Keratinocyte (primary cell): ENCODE measurements at regions not wholly inside any gene's neighbourhood (a gene's known extent, or its start where the extent isn't known, plus 50 kb on each side); places are given as distances from the start of the nearest gene placed in this dataset.

Source experiments
- DNase-seq: peaks from one replicate; pipeline ENCODE4 v3.0.0-alpha.2; 2011; ENCODE audit warnings: low read depth, missing footprints, low spot score
- FAIRE-seq: peaks from 2 replicates; lab custom pipeline; 2011; peaks lifted over from hg19 to GRCh38; lab: Jason Lieb, UNC
- H2AFZ ChIP-seq: 2 replicates; pipeline ENCODE4 v1.6.0; 2012; ENCODE audit warnings: low read length, control low read depth, inconsistent platforms; ENCODE audit not compliant: control insufficient read depth
- H3K27ac ChIP-seq: 2 replicates; pipeline ENCODE4 v1.5.1; 2011; ENCODE audit warnings: low read length; ENCODE audit not compliant: control insufficient read depth, insufficient read depth
- H3K27me3 ChIP-seq: 3 replicates; pipeline ENCODE4 v1.6.0; 2011; ENCODE audit warnings: low read length; ENCODE audit not compliant: control insufficient read depth, insufficient read depth; ENCODE audit errors: extremely low read depth
- H3K36me3 ChIP-seq, 2 experiments: 2 replicates in 1 of 2; 3 replicates in 1 of 2; pipeline ENCODE4 v1.5.1; 2011; ENCODE audit warnings: low read length in 2 of 2, mild to moderate bottlenecking in 1 of 2; ENCODE audit not compliant: control insufficient read depth in 2 of 2, insufficient read depth in 2 of 2; ENCODE audit errors: extremely low read depth in 1 of 2
- H3K4me1 ChIP-seq: 3 replicates; pipeline ENCODE4 v1.5.1; 2011; ENCODE audit warnings: low read length; ENCODE audit not compliant: control insufficient read depth, insufficient read depth; ENCODE audit errors: extremely low read depth
- H3K4me2 ChIP-seq: 3 replicates; pipeline ENCODE4 v1.6.0; 2011; ENCODE audit warnings: low read depth, low read length; ENCODE audit not compliant: control insufficient read depth, insufficient read depth; ENCODE audit errors: extremely low read depth
- H3K4me3 ChIP-seq, 3 experiments: fragments of 200-600 bp in 1 of 3; sonication (generic) in 1 of 3; 2 replicates in 2 of 3; 3 replicates in 1 of 3; pipeline ENCODE4 v1.5.1; 2011 to 2016; ENCODE audit warnings: low read length in 3 of 3, mild to moderate bottlenecking in 3 of 3, control low read depth in 2 of 3, inconsistent platforms in 1 of 3, low read depth in 1 of 3, mixed read lengths in 1 of 3, mixed run types in 1 of 3, moderate library complexity in 1 of 3; ENCODE audit not compliant: control insufficient read depth in 2 of 3, insufficient read depth in 2 of 3; ENCODE audit errors: extremely low read depth in 1 of 3
- H3K79me2 ChIP-seq: 2 replicates; pipeline ENCODE4 v1.6.0; 2012; ENCODE audit warnings: low read length; ENCODE audit not compliant: control insufficient read depth, insufficient read depth
- H3K9ac ChIP-seq: 3 replicates; pipeline ENCODE4 v1.6.0; 2011; ENCODE audit warnings: low read length; ENCODE audit not compliant: control insufficient read depth, insufficient read depth; ENCODE audit errors: extremely low read depth
- H3K9me1 ChIP-seq: 3 replicates; pipeline ENCODE4 v1.6.0; 2011; ENCODE audit warnings: low read length; ENCODE audit not compliant: control insufficient read depth, insufficient read depth; ENCODE audit errors: extremely low read depth
- H3K9me3 ChIP-seq: 2 replicates; pipeline ENCODE4 v1.5.1; 2012; ENCODE audit warnings: low read depth, low read length; ENCODE audit not compliant: control insufficient read depth
- H4K20me1 ChIP-seq: 3 replicates; pipeline ENCODE4 v1.6.0; 2011; ENCODE audit warnings: low read length; ENCODE audit not compliant: control insufficient read depth, insufficient read depth; ENCODE audit errors: extremely low read depth
- CTCF ChIP-seq, 3 experiments: IDR thresholded peaks in 1 of 3; conservative IDR thresholded peaks in 1 of 3; optimal IDR thresholded peaks in 1 of 3; 2 replicates in 2 of 3; 3 replicates in 1 of 3; pipeline versions ENCODE3 to v1.5.1; 2011; ENCODE audit warnings: low read length in 3 of 3, mild to moderate bottlenecking in 3 of 3, moderate library complexity in 2 of 3, control low read depth in 1 of 3, inconsistent platforms in 1 of 3; ENCODE audit not compliant: insufficient read depth in 2 of 3; ENCODE audit errors: extremely low read depth in 1 of 3
- EZH2 ChIP-seq: IDR thresholded peaks from one replicate; pipeline ENCODE4 v1.6.1; 2012; ENCODE audit warnings: inconsistent platforms, mild to moderate bottlenecking, low read length, moderate library complexity
- dilution Hi-C: fragments of 300-500 bp; cut with MboI; formaldehyde crosslinking; loops from one replicate; pipeline ENCODE4 v1.7.0; 2020; ENCODE audit warnings: low sequenced_read_pairs; ENCODE audit not compliant: extremely low pct_ligation_motif_present

GRCh38 chr14:83433618-83434017, 1900.0 kb upstream of the SEL1L start:
- dilution Hi-C loops: no loop called here
- no peak overlapping the region for H3K27ac ChIP-seq
- FAIRE-seq: no peak
- H3K27me3 ChIP-seq: no peaks in the 10 kb centered on the region
- no peak overlapping the region for H3K4me3 ChIP-seq
- H3K79me2 ChIP-seq: no peaks in the 10 kb centered on the region
- no peaks in the 10 kb centered on the region for H4K20me1 ChIP-seq
- no peaks in the 10 kb centered on the region for H3K4me1 ChIP-seq
- H3K9ac ChIP-seq: no peak overlapping the region
- H3K9me3 ChIP-seq: no peaks in the 10 kb centered on the region
- no peaks in the 10 kb centered on the region for H3K36me3 ChIP-seq
- H3K4me2 ChIP-seq: no peak overlapping the region
- H3K9me1 ChIP-seq: no peaks in the 10 kb centered on the region
- no peak overlapping the region for H2AFZ ChIP-seq
- no peak for DNase-seq
- TF ChIP-seq EZH2 (no peak), CTCF (optimal IDR thresholded peaks at IDR 0.05 in 1 of 3, IDR thresholded peaks at IDR 0.05 in 1 of 3, conservative IDR thresholded peaks at IDR 0.05 in 1 of 3; ENCODE audit: extremely low read depth in 1 of 3, insufficient read depth in 2 of 3, low read length in 3 of 3) (no peak)

DNA sequence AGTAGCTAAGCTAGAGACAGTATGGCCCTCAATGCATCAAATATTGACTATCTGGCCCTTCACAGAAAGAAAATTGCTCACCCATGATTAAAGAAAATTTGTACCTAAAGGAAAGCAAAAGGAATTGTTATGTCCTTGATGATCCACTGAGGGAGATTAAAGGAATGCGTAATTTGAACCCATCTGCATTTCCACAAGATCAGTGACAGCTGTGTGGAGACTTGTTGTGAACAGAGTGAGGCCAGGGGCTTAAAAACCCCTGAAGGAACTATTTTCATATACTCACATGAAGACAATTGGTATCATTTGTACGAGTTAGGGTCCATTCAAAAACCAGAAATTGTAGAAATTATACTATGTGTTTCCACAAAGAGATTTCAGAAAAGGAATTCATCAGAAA, 1908.1 kb upstream of the SEL1L start:
- no peaks in the 10 kb centered on the region for H3K9me3 ChIP-seq
- no peak overlapping the region for H3K4me3 ChIP-seq
- no peak overlapping the region for H3K9ac ChIP-seq
- no peaks in the 10 kb centered on the region for H3K79me2 ChIP-seq
- no peak overlapping the region for H3K4me2 ChIP-seq
- dilution Hi-C loops: no loop called here
- no peak overlapping the region for H2AFZ ChIP-seq
- no peak for FAIRE-seq
- no peaks in the 10 kb centered on the region for H4K20me1 ChIP-seq
- no peaks in the 10 kb centered on the region for H3K9me1 ChIP-seq
- no peaks in the 10 kb centered on the region for H3K27me3 ChIP-seq
- H3K27ac ChIP-seq: no peak overlapping the region
- DNase-seq: no peak
- no peaks in the 10 kb centered on the region for H3K36me3 ChIP-seq
- TF ChIP-seq EZH2 (no peak), CTCF (optimal IDR thresholded peaks at IDR 0.05 in 1 of 3, IDR thresholded peaks at IDR 0.05 in 1 of 3, conservative IDR thresholded peaks at IDR 0.05 in 1 of 3; ENCODE audit: extremely low read depth in 1 of 3, insufficient read depth in 2 of 3, low read length in 3 of 3) (no peak)
- no peaks in the 10 kb centered on the region for H3K4me1 ChIP-seq
